Fibroblast of skin of left quadriceps (primary cell): ENCODE measurements at regions not wholly inside any gene's neighbourhood (a gene's known extent, or its start where the extent isn't known, plus 50 kb on each side); places are given as distances from the start of the nearest gene placed in this dataset.

Experiments
- DNase-seq, 2 experiments: peaks; one replicate each; pipeline ENCODE4 v3.0.0-alpha.2; 2013; ENCODE audit warnings: low read depth in 2 of 2

DNA sequence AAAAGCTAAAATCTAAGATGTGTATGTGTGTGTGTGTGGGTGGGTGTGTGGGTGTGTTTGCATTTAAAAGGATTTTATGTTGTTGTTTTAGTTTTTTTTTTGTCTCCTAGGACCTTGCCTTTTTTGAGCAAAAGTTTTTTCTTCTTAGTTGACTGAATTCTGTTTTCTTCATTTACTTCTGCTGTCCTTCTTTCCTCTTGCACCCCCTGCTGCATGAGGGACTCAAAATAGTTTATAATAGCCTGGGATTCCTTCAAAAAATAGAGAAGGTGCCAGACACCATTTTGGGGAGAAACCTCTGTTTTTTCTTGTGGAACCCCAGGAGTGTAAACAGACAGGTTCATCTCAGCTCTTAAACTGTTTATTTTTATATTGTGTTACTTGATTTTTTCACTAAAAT lies 817.7 kb downstream of the TBC1D22A start:
- no peak for DNase-seq

DNA sequence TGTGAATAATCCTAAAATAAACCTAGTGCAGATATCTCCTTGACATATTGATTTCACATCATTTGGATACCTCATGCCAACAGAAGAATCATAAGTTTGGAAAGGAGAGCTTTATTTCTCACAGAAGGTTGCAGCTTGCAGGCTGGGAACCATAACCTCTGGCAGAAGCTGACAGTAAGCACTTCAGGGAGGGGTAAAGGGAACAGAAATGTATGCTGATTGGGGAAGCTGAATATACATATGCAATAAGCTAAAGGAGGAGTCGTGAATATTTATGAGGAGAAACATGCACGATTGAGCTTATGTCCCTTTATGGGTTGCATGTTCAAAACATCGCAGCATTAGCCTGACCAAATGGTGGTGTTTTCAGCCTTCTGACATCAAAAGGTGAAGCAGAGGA lies 814.5 kb downstream of the TBC1D22A start:
- DNase-seq: no peak

DNA sequence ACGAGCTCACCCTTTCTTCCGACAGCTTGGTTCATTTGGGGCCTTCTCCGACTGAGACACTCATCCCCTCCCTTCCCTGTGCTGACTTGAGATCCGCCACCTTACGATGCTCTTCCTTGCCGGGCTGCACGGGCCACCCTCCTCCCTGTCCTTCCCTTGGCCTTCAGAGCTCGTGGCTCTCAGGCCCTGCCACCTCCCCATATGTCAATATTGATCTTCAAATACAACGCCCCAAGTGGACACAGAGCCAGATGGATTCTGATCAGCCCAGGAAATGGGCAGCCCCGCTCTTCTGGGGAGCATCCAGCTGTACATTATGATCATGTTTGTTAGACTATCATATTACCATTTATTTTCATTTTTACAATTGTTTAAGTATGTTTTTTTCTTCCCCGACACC lies 812.8 kb downstream of the TBC1D22A start:
- DNase-seq: no peak

DNA sequence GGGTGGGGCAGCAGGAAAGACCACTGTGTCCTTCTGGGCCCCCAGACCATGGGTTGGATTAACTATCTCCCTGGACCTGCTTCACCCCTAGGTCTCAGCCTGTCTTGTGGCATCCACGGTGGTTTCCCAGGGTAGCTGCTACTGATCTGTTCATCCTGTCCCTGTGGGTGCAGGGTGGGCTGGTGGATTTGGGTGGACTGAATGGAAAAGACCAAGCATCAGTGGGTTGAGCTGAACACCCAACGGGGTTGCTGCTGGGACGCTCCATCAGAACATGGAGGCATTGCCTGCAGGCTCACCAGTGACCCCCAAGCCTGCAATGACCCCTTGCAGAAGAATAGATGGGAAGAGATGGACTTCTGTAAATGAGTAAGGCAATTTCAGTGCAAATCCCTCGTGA lies 812.1 kb downstream of the TBC1D22A start:
- DNase-seq: no peak

DNA sequence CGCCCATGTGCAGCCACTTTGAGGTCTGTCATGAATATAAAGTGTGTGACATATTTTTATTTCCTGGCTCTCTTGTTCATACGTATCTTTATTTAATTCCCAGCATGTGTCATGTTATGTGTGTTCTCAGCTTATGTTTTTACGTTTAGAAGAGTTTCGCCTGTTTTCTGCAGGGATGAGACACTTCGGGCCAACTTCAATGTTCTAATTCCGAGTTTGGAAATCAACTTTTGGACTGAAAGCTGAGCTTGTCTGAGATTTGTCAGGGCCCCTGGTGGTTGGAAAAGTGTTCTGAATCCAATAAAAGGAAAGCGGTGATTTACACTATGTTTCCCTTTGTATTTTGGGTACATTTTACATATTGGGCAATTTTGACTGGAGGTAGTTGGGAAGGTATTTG lies 810.7 kb downstream of the TBC1D22A start:
- DNase-seq: no peak

DNA sequence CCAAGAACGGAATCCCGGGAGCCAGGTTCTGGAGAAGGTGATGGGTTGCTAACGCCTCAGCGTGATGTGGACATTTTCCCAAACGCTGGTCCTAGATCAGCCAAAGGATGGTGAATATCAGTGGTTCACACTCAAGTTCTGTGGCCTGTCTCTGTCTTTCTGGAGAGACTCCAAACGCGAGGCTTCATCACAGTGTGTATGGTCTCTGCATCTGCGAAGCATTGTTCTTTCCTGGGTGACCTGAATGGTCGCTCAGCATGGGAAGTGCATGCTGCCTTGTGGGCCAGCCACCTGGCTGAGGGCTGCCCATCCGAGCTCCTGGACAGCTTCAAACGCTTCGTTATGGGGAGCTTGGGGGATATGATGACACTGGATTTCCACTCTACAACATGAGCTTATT lies 810.0 kb downstream of the TBC1D22A start:
- DNase-seq: no peak

DNA sequence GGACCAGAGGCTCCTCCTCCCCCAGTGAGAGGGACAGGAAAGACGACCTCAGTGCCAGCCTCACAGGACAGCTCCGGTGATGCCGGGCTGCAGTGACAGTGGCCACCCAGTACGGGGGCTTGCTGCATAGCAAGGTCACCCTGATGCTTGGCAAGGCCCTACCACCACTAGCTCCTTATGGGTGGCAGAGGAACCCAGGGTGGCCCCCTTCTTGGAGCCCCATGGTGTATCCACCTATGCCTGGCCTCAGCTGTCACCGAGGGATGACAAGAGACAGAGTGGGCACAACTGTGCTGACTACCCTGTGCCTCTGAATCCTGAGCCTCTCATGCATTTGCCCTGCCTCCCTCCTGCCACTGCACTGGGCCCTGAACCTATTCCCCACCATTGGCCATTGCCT lies 809.2 kb downstream of the TBC1D22A start:
- DNase-seq: no peak

DNA sequence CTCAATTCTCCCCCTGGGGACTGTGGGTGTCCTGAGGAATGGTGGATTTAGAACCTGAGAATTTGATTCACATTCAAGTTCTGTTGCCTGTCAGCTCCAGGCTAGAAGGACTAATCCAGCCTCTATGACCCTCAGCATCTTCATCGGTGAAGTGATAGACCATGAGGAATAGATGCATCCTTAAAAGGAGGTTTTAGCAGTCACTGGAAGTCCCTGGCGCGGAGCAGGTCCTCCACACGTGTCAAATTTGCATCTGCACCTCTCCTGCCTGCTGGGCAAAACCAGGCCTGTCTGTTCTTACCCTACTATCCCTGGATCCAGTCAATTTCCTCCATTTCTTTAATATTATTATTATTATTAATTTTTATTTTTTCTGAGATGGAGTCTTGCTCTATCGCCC lies 808.4 kb downstream of the TBC1D22A start:
- no peak for DNase-seq

DNA sequence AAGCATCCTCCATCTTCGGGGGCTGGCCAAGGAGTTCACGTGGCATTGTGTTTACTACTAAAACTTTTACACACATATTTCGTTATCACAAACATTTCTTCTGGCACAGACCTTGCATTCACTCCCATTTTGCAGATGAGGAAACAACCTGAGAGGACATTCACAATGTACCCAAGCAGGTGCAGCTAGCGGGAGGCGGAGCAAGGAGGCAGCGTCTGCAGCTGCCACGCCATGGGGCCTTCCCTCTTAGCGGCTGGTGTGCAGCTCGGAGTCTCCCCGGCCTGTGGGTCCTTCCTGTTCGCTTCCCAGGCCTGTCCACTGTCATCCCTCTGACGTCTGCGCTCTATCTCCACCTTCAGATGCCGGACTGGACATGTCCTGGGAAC lies 807.8 kb downstream of the TBC1D22A start:
- no peak for DNase-seq

DNA sequence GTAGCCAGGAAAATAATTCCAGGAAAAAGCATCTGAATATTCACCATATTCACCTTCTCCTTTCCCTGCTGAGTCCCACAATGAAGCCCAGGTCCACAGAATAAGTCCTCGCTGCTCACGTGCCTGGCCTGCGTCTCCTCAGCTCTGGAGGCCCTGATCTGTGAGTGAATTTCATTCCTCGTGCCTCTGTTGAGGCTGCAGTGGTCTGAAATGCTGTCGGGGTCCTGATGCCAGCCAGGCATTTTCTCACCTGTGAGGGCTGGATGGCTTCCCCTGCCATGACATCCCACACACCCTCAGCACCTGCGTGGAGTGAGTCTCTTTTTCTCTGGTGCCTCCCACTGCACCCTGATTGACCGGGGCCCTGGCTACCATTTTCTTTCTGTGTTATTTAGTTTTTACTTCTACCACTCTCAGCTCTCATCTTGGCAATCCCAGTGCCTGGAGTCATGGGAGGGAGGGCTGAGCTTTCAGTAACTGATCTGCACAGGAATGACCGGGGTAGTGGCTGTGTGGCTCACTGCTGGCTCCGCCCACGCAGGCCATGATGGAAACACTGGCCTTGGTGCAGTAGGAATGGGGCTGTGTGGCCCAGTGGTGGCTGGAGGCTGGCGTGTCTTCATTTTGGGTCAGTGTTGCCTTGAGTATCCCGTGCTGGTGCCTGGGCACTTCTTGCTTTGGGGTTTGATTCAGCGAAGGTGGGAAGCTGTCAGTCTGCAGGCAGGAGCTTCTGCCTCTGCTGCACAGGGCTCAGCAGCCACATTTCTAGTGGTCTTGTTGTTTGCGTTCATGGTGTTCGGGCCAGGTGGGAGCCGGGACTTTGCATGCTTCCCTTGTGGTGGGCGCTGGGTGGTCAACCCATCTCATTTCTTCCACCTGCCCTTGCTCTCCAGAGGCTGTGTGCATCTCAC lies 807.2 kb downstream of the TBC1D22A start:
- no peak for DNase-seq

DNA sequence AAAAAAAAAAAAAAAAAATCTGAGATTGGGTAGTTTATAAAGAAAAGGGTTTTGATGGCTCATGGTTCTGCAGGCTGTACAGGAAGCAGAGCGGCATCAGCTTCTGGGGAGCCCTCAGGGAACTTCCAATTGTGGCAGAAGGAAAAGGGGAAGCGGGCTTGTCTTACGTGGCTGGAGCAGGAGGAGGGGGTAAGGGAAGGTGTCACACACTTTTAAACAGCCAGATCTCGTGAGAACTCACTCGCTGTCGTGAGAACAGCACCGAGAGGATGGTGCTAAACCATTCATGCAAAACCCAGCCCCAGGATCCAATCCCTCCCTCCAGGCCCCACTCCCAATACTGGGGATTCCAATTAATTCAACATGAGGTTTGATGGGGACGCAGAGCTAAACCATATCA lies 806.2 kb downstream of the TBC1D22A start:
- no peak for DNase-seq

DNA sequence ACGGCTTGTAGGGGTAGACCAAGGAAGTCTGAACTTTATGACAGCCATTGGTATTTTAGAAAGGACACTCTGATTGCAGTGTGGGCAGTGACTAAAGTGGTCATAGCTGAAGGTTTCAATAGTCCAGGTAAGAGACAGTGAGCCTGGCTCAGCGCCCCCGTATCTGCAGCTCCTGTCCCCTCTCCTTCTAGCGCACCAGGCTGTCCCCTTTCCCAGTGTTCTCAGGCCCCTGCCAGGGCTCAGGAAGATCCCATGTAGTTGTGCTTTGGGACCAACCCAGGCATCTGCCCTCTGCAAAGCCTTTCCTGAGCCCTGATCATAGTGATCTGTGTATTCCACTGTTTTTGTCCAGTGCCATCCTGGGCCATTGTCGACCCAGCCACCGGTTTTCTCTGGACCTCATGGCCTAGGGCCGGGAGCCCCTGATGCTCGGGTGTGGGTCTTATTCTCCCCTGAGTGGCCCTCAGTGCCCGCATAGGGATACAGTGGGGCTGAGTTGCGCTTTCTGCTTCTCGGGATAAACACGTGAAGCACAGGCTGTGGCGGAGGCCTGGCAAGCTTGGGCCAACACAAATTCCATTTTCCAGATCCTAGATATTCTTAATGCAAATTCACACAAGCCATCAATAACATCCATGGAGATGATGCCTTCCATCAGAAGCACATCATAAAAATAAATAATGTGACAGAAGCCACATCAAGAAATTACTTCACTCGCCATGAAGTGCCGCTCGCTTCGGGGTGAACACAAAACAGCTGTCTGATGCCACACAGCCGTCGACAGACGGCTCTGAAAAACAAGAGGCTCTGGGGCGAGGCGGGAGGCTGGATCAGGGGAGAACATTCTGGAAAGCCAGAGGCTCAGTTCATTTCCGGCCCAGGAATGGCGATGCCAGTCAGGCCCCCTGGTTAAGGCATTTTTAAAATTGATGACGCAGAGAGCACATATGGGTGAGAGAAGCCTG lies 805.0 kb downstream of the TBC1D22A start:
- DNase-seq: no peak

DNA sequence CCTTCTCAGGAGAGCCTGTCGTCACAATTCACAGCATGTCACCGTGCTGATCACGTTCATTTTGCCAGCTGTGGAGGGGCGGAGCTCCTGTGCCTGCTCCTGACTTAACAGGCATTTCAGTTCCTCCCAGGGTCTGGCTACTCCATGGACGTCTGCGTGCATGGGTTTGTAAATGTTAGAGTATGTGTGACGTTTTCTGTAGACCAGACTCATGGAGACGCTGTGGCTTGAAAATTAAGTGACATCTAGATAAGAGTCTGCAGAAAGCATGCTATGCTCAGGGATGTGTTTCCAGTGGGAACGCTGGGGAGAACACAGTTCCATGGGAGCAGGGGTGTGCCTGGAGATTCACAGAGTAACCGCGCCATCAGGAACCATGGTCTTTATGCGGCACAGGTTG lies 804.0 kb downstream of the TBC1D22A start:
- DNase-seq: no peak

DNA sequence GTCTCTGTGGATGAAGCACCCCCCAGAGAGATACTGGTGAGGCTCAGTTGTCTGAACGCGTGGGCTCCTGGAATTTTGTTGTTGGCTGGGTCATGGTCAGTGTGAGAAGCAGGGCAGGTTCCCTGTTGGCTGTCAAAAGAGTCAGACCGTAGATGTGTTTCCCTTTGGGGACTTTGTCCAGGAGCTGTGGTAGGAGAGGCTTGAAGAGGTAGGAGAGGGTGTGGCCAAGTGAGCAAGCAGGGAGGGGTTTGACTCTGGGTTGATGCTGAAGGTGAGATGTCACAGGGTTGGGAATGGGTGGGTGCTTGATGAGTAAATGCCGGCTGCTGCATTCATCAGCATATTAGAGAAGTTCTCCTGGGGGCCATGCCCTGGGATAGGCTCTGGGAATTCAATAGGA lies 803.2 kb downstream of the TBC1D22A start:
- no peak for DNase-seq

DNA sequence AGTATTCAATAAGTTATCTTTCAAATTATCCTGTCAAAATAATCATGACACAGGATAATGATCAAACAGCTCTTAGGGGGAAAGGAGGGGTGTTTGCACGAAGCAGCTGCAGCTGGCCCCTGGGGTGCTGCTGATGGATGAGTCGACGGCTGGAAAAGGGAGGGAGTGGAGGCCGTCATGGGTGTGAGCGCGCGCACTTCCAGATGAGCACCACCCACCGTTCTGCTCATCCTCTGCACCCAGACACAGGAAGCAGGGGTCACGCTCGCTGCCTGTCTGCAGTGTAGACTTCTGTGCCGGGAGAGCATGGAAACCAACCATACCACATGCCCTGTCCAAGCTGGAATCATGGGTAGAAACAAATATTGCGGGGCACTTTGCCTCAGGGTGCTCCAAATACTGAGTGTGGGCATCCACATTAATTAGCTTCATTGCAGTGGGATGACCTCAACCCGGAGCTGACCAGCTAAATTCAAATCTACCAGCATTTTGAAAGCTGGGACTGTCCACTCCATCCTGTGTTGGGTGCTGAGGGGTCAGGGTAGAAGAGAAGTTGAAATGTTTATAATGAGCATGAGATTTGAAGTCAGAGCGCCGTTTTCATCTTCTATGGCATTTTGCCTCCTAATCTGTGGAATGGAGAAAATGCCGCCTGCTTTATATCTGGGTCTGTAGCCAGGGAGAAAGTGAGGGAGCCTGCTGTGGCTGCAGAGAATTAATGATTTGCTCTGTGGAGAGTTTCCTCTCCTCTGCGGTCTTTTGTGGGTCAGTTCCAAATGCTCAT lies 802.4 kb downstream of the TBC1D22A start:
- DNase-seq: no peak

DNA sequence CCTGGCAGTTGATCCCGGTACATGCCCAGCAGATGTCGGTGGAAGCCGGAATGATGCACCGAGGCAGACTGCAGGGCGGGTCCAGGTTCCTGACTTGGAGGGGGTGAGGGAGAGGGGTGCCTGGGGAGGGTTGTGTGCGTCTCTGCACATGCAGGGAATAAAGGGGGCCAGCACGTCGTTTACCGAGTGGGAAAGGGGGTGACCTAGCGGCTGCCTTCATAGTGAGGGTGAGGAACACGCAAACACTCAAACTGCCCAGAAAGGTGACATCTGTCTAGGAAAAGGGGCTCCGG lies 801.7 kb downstream of the TBC1D22A start:
- DNase-seq: no peak

DNA sequence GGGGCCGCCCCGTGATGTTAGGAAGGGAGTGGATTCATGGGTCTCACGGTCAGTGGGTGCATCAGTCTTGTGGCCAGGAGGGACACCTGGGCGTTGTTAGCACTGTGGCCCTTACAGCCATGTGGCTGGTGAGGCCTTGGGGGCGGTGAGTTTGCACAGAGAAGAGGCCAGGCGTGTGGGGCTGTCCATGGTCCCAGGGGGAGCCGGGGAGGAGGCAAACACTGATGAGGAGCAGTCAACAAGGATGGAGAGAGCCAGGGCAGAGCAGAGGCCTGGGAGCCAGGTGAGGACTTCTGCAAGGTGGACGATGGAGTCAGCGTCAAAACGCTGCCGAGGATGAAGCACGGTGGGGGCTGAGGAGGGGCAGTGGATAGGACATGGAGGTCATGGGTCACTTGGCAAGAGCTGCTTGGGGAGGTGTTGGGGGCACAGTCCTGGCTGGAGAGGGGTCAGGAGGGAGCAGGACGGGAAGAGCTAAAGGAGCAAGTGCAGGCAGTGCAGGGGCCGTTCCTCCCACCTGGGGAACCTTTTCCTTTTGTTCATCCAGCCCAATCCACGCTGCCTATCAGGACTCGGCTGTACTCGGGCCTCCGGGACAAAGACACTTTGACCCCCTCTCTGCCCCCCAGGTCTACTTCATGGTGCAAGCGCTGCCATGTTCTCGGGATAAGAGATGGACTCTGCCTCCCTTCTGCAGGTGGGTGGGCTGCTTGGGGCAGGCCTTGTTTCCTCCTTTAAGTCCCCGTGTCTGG lies 801.1 kb downstream of the TBC1D22A start:
- no peak for DNase-seq

DNA sequence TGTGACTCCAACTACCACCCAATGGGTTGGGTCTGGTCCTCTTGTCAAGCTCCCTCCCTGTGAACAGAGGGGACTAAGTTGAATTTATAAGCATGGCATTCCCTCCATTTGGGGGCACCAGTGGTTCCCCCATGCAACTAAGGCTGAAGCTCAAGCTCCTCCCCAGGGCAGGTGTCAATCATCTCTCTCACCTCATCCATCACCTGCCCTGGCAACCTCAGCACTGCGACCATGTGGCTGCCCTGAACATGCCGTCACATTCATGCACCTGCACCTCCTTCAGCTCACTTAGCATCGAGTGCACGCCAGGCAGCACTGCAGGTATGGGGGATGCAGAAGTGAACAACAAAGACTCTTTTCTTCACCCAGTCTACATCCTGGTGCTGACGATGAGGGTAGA lies 799.3 kb downstream of the TBC1D22A start:
- DNase-seq: no peak

DNA sequence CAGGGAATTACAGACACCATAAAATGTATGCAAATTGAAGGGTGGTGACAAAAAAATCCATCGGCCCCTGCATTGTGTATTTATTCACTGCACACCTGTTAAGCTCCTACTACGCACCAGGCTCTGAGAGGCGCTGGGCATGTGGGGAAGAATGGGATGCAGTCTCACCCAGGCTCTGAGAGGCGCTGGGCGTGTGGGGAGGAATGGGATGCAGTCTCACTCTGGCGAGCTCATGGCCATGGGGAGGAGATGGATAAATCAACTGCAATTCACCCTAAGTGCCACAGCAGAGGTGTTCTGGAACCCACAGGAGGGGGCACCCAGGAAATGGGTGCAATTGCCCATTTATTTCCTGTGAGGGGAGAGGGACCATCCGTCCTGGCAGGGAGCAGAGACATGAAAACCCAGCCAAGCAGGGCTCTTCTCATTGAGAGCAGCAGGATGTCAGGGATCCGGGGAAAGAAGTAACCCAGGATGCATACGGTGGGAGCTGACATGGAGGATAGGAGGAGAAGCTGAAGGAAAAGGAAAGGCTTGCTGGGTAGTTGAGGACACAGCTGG lies 798.7 kb downstream of the TBC1D22A start:
- no peak for DNase-seq

DNA sequence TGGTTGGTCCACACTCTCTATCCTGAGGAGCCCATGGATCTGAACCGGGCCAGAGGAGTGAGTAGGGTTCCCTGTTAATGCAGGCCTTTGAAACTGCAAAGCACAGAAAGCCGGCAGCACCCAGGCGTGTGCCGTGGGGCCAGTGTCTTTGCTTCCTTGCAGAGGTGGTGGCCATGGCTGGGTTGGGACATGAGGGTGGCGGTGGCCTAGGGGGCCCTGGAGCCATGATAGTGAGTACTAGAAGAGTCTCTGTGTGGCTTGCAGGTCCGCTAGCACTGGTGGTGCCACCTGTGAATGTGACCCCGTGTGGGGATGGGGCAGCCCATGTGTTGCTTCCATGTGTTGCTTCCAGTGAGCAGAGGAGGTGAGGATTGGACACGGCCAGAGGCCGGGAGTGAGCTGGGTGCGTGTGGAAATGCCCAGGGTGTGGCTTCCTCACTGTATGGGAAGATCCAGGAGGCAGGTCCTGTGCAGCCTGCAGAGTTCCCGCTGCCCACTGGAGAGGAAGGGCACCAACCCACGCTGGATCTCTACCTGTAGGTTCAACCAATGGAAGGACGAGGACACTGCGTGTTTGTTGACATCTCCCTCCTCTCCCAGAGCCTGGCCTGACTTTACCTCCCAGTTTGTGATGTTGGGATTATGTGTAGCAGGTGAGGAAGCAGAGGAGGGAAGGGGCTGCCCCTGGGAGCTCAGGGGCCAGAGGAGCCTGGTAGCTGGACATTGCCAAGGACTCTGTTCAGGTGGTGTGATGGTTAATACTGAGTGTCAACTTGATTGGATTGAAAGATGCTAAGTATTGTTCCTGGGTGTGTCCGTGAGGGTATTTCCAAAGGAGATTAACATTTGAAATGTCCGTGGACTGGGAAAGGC lies 796.6 kb downstream of the TBC1D22A start:
- no peak for DNase-seq
